ENCODE measurements at regions not wholly inside any gene's neighbourhood (a gene's known extent, or its start where the extent isn't known, plus 50 kb on each side); places are given as distances from the start of the nearest gene placed in this dataset.

DNA sequence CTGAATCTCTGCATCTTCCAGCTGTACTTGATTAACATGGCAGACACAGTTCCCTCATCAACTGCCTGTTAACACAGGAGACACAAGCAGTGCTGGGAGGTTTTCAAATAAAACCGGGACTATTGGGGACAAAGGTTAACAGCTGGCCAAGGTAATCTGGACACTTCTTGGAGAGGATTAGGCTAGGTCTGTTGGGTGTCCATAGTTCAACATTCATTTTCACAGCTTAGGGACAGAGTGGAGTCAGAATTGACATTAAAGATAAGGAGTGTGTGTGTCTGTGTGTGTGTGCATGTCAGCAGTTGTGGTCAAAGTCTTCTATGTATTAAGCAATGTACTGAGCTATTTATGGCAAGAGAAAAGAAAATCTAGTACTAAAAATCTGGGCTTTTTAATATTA lies 216.2 kb downstream of the MED10 start:
- Histone ChIP-seq H3K36me3 (no peaks in the 10 kb centered on the region), H3K4me3 (no peak overlapping the region), H3K27ac (no peak overlapping the region), H3K27me3 (no peaks in the 10 kb centered on the region), H3K4me1 (no peaks in the 10 kb centered on the region), H3K9me3 (no peaks in the 10 kb centered on the region)
- TF ChIP-seq, protein P1, sequence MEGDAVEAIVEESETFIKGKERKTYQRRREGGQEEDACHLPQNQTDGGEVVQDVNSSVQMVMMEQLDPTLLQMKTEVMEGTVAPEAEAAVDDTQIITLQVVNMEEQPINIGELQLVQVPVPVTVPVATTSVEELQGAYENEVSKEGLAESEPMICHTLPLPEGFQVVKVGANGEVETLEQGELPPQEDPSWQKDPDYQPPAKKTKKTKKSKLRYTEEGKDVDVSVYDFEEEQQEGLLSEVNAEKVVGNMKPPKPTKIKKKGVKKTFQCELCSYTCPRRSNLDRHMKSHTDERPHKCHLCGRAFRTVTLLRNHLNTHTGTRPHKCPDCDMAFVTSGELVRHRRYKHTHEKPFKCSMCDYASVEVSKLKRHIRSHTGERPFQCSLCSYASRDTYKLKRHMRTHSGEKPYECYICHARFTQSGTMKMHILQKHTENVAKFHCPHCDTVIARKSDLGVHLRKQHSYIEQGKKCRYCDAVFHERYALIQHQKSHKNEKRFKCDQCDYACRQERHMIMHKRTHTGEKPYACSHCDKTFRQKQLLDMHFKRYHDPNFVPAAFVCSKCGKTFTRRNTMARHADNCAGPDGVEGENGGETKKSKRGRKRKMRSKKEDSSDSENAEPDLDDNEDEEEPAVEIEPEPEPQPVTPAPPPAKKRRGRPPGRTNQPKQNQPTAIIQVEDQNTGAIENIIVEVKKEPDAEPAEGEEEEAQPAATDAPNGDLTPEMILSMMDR (IDR thresholded peaks at IDR 0.05) = no peak
- no peak for TF ChIP-seq POLR2A (IDR thresholded peaks at IDR 0.05)
- no peak for DNase-seq

DNA sequence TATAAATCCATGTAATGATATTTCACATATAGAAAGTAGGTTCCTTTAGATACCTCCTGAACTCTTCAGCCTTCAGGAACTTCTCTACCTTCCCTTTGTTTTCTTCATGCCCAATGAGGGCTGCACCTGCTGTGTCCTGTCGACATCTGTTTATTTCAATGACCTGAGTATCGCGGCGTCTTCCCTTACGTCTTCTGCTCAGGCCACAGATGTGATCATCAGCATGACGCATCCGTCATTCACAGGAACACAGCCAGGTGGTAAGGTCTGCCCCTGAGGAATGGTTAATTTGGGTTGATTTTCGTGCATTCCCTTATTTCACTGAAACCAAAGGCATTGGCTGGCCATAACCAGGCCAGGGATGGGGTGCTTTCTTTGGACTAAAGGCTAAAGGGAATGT lies 217.1 kb downstream of the MED10 start:
- Histone ChIP-seq H3K4me3 (no peak overlapping the region), H3K36me3 (no peaks in the 10 kb centered on the region), H3K4me1 (no peaks in the 10 kb centered on the region), H3K27me3 (no peaks in the 10 kb centered on the region), H3K9me3 (no peaks in the 10 kb centered on the region), H3K27ac (no peak overlapping the region)
- DNase-seq = no peak
- TF ChIP-seq, protein P1 (IDR thresholded peaks at IDR 0.05) = no peak
- no peak for TF ChIP-seq POLR2A (IDR thresholded peaks at IDR 0.05)

DNA sequence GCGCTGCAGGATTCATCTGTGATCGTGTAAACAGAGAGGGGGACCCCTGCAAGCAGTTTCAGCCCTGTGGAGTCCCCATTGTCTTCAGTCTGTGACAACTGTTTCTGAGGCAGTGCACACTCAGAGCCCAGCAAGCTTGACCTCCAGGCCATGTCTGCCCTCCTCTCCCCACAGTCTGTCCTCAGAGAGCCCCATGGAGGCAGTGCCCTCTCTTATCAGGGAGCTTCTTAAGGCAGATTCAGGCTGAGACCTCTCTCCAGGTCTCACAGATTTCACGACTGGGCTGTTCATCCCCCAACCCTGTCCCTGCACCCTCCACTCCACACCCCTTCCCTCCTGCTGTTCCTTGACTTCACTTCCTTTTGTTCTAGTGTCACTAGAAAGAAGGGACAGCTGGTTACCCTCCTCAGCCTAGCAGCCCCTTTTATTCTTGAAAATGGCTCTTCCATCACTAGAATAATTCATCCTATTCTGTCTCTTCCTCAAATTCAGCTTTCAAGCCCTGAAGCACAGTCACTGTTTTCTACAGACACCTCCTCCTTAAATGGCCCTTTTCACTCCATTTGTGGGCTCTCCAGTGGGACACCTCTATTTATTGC lies 218.4 kb downstream of the MED10 start:
- no peak for TF ChIP-seq POLR2A (IDR thresholded peaks at IDR 0.05)
- TF ChIP-seq, protein P1 (IDR thresholded peaks at IDR 0.05) = no peak
- Histone ChIP-seq H3K9me3 (no peaks in the 10 kb centered on the region), H3K27ac (no peak overlapping the region)

DNA sequence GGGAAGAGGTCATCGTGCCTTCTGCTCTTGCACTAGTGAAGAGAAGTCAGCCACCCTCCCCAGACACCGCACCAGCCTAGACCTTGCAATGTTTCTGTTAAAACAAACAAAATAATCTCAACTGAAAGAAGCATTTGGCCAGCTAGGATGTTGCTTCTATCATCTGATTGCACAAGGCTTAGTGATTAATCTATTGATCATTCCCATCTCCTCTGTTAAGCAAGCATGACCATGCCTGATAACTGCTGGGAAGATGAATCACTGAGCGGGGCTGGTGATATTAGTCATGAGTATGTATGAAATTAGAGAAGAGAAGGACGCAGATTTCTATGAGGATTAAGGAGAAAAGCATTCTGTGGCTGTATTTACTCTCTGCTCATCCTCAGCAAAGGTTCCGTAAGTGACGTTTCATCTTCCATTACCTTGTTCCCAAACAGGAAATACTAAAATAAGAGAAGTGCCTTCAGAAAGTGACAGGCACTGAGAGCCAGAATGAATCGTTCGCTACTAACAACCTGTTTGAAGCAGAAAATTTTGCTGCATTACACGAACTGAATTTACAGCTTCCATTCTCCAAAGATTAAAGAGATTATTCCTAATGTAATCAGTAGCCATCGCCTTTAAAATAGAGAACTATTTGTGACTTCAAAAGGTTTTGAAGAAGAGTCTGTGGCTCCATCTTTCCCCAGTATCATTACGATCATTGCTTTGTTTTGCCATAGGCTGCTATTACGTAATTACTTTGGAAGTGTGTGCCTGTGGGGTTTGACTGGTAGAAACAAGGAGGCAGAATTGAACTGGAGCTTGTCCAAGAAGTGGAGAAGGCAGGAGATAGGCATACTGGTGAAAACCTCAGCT lies 219.1 kb downstream of the MED10 start:
- Histone ChIP-seq H3K27ac (no peak overlapping the region), H3K4me1 (no peaks in the 10 kb centered on the region), H3K36me3 (no peaks in the 10 kb centered on the region), H3K9me3 (no peaks in the 10 kb centered on the region), H3K4me3 (no peak overlapping the region), H3K27me3 (no peaks in the 10 kb centered on the region)
- DNase-seq = no peak
- no peak for TF ChIP-seq POLR2A (IDR thresholded peaks at IDR 0.05)
- TF ChIP-seq, protein P1 (IDR thresholded peaks at IDR 0.05) = no peak

More for the DNA sequence above, 218.4 kb downstream of the MED10 start:
- no peak for DNase-seq
- H3K4me1 ChIP-seq = no peaks in the 10 kb centered on the region
- no peak overlapping the region for H3K4me3 ChIP-seq
- H3K27me3 ChIP-seq = no peaks in the 10 kb centered on the region
- no peaks in the 10 kb centered on the region for H3K36me3 ChIP-seq

DNA sequence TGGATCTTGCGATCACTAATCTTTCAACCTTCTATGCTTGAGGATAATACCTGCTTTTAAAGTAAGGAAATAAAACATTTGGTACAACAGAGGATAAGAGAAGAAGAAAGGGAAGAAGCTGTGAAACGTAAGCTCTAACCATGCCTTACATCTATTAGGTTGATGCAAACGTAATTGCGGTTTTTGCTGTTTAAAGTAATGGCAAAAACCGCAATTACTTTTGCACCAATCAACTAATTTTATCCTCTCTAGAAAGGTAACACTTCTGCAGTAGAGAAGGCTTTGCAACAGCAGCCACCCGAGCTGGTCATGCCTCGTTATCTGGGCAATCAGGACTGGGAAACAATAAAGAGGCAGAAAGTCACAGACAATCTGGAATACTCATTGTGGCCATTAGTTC lies 224.1 kb downstream of the MED10 start:
- Histone ChIP-seq H3K27me3 (no peaks in the 10 kb centered on the region), H3K4me1 (no peaks in the 10 kb centered on the region), H3K9me3 (no peaks in the 10 kb centered on the region), H3K36me3 (no peaks in the 10 kb centered on the region), H3K27ac (no peak overlapping the region), H3K4me3 (no peak overlapping the region)
- no peak for DNase-seq
- TF ChIP-seq, protein P1 (IDR thresholded peaks at IDR 0.05) = no peak
- no peak for TF ChIP-seq POLR2A (IDR thresholded peaks at IDR 0.05)

All from Peyer's patch (tissue), 4 donors.